ENCODE measurements at regions not wholly inside any gene's neighbourhood (a gene's known extent, or its start where the extent isn't known, plus 50 kb on each side); places are given as distances from the start of the nearest gene placed in this dataset.
"Not testable (repeated sequence)": the region's sequence is repeated elsewhere in the genome, so short reads cannot be mapped to it uniquely, and the experiment has no call there.

DNA sequence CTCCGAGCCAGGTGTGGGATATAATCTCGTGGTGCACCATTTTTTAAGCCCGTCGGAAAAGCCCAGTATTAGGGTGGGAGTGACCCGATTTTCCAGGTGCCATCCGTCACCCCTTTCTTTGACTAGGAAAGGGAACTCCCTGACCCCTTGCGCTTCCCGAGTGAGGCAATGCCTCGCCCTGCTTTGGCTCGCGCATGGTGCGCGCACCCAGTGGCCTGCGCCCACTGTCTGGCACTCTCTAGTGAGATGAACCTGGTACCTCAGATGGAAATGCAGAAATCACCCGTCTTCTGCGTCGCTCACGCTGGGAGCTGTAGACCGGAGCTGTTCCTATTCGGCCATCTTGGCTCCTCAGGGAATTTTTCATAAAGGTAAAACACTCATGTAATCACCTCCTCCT lies 63.9 kb downstream of the RWDD3 start:
- H3K9me3 ChIP-seq (ENCODE audit: control insufficient read depth in 3 of 3, low read length in 3 of 3); H3K4me1 ChIP-seq (ENCODE audit: control insufficient read depth in 3 of 3, insufficient read depth in 3 of 3, low read length in 3 of 3); H3K27ac ChIP-seq (ENCODE audit: low read depth, low read length); H3K4me3 ChIP-seq (ENCODE audit: low read length in 3 of 3); H3K36me3 ChIP-seq (ENCODE audit: control insufficient read depth in 3 of 3, insufficient read depth in 3 of 3, low read length in 3 of 3); H3K27me3 ChIP-seq (ENCODE audit: control insufficient read depth in 3 of 3, insufficient read depth in 3 of 3, low read length in 3 of 3); H3K9ac ChIP-seq (ENCODE audit: low read depth in 1 of 3, low read length in 3 of 3): not testable (repeated sequence)

DNA sequence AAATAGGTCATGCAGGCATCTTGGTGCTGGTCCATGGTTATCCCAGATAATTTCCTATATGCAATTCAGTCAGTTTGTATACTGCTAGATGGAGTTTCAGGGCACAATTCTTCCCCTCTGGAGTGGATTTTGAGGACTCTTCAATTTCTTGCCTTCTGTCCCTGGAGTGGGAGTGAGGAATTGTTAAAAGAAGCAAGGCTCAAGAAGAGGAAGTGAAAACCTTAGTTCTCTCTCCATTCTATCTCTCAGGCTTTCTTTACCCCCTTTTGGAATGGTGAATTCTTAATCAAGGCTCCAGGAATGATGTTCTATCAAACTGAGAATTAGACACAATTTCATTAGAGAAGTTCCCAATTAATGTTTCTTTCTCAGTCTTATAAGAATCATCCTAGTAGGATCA lies 67.1 kb downstream of the RWDD3 start:
- Histone ChIP-seq H3K9ac (ENCODE audit: low read depth in 1 of 3, low read length in 3 of 3) (no peak overlapping the region), H3K27ac (ENCODE audit: low read depth, low read length) (no peak overlapping the region)

DNA sequence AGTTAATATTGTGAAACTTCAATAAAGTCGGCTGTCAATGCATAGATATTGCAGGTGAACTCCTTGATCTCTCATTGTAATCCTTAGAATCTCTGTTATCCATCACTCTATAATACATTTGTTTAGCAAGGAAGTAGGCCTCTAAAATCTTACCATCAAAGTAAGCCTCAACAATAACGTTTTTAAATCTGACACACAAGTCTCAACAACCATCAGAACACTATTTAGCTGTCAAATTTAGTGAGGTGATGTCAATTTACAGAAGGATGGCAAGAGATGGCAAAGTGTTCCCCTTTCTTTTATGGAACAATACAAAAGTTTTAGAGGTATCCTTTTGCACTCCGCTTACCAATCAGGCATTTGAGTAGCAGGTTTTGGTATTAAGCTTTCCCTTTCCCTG lies 67.6 kb downstream of the RWDD3 start:
- H3K27ac ChIP-seq (ENCODE audit: low read depth, low read length) = no peak overlapping the region
- no peaks in the 10 kb centered on the region for H3K9me3 ChIP-seq (ENCODE audit: control insufficient read depth in 3 of 3, low read length in 3 of 3)
- H3K4me3 ChIP-seq (ENCODE audit: low read length in 3 of 3) = no peak overlapping the region
- no peaks in the 10 kb centered on the region for H3K27me3 ChIP-seq (ENCODE audit: control insufficient read depth in 3 of 3, insufficient read depth in 3 of 3, low read length in 3 of 3)
- H3K4me1 ChIP-seq (ENCODE audit: control insufficient read depth in 3 of 3, insufficient read depth in 3 of 3, low read length in 3 of 3) = no peaks in the 10 kb centered on the region
- H3K36me3 ChIP-seq (ENCODE audit: control insufficient read depth in 3 of 3, insufficient read depth in 3 of 3, low read length in 3 of 3) = no peaks in the 10 kb centered on the region
- no peak overlapping the region for H3K9ac ChIP-seq (ENCODE audit: low read depth in 1 of 3, low read length in 3 of 3)

More for the DNA sequence above, 67.1 kb downstream of the RWDD3 start:
- Histone ChIP-seq H3K4me3 (ENCODE audit: low read length in 3 of 3) (no peak overlapping the region), H3K9me3 (ENCODE audit: control insufficient read depth in 3 of 3, low read length in 3 of 3) (no peaks in the 10 kb centered on the region), H3K4me1 (ENCODE audit: control insufficient read depth in 3 of 3, insufficient read depth in 3 of 3, low read length in 3 of 3) (no peaks in the 10 kb centered on the region), H3K36me3 (ENCODE audit: control insufficient read depth in 3 of 3, insufficient read depth in 3 of 3, low read length in 3 of 3) (no peaks in the 10 kb centered on the region), H3K27me3 (ENCODE audit: control insufficient read depth in 3 of 3, insufficient read depth in 3 of 3, low read length in 3 of 3) (no peaks in the 10 kb centered on the region)

DNA sequence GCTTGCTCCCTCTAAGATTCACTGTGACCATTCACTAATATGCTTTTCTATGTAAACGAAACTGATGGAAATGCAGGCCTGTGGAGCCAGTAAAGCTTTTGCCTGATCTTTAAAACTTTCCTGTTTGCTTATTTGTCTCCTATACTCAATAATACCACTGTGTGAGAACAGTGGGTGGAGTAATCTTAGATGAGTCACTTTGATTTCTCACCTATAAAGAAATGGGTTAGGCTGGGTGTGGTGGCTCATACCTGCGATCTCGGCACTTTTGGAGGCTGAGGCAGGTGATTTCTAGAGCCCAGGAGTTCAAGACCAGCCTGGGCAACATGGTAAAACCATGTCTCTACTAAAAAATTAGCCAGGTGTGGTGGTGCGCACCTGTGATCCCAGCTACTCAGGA lies 70.8 kb downstream of the RWDD3 start:
- Histone ChIP-seq H3K4me1 (ENCODE audit: control insufficient read depth in 3 of 3, insufficient read depth in 3 of 3, low read length in 3 of 3) (no peaks in the 10 kb centered on the region), H3K9ac (ENCODE audit: low read depth in 1 of 3, low read length in 3 of 3) (no peak overlapping the region), H3K9me3 (ENCODE audit: control insufficient read depth in 3 of 3, low read length in 3 of 3) (no peaks in the 10 kb centered on the region), H3K27me3 (ENCODE audit: control insufficient read depth in 3 of 3, insufficient read depth in 3 of 3, low read length in 3 of 3) (peaks cover 0 to 2% (median 0%) of the 10 kb centered on the region in 3 donors), H3K27ac (ENCODE audit: low read depth, low read length) (no peak overlapping the region), H3K4me3 (ENCODE audit: low read length in 3 of 3) (no peak overlapping the region), H3K36me3 (ENCODE audit: control insufficient read depth in 3 of 3, insufficient read depth in 3 of 3, low read length in 3 of 3) (no peaks in the 10 kb centered on the region)

GRCh38 chr1:95308276-95309030 lies 74.4 kb downstream of the RWDD3 start:
- Histone ChIP-seq H3K9ac (ENCODE audit: low read depth in 1 of 3, low read length in 3 of 3) (no peak overlapping the region), H3K9me3 (ENCODE audit: control insufficient read depth in 3 of 3, low read length in 3 of 3) (no peaks in the 10 kb centered on the region), H3K27ac (ENCODE audit: low read depth, low read length) (no peak overlapping the region), H3K4me3 (ENCODE audit: low read length in 3 of 3) (no peak overlapping the region), H3K36me3 (ENCODE audit: control insufficient read depth in 3 of 3, insufficient read depth in 3 of 3, low read length in 3 of 3) (no peaks in the 10 kb centered on the region), H3K27me3 (ENCODE audit: control insufficient read depth in 3 of 3, insufficient read depth in 3 of 3, low read length in 3 of 3) (peaks cover 0 to 8% (median 0%) of the 10 kb centered on the region in 3 donors), H3K4me1 (ENCODE audit: control insufficient read depth in 3 of 3, insufficient read depth in 3 of 3, low read length in 3 of 3) (no peaks in the 10 kb centered on the region)

GRCh38 chr1:95309031-95309471 lies 75.0 kb downstream of the RWDD3 start:
- Histone ChIP-seq H3K4me1 (ENCODE audit: control insufficient read depth in 3 of 3, insufficient read depth in 3 of 3, low read length in 3 of 3) (no peaks in the 10 kb centered on the region), H3K9ac (ENCODE audit: low read depth in 1 of 3, low read length in 3 of 3) (no peak overlapping the region), H3K36me3 (ENCODE audit: control insufficient read depth in 3 of 3, insufficient read depth in 3 of 3, low read length in 3 of 3) (no peaks in the 10 kb centered on the region), H3K27ac (ENCODE audit: low read depth, low read length) (no peak overlapping the region), H3K27me3 (ENCODE audit: control insufficient read depth in 3 of 3, insufficient read depth in 3 of 3, low read length in 3 of 3) (peaks cover 0 to 8% (median 0%) of the 10 kb centered on the region in 3 donors), H3K9me3 (ENCODE audit: control insufficient read depth in 3 of 3, low read length in 3 of 3) (no peaks in the 10 kb centered on the region), H3K4me3 (ENCODE audit: low read length in 3 of 3) (no peak overlapping the region)

- Histone ChIP-seq H3K36me3 (ENCODE audit: control insufficient read depth in 3 of 3, insufficient read depth in 3 of 3, low read length in 3 of 3) (no peaks in the 10 kb centered on the region), H3K4me1 (ENCODE audit: control insufficient read depth in 3 of 3, insufficient read depth in 3 of 3, low read length in 3 of 3) (no peaks in the 10 kb centered on the region), H3K27me3 (ENCODE audit: control insufficient read depth in 3 of 3, insufficient read depth in 3 of 3, low read length in 3 of 3) (peaks cover 0 to 8% (median 0%) of the 10 kb centered on the region in 3 donors), H3K9ac (ENCODE audit: low read depth in 1 of 3, low read length in 3 of 3) (peak overlapping the region in 1 of 3 donors; percentile 39), H3K27ac (ENCODE audit: low read depth, low read length) (no peak overlapping the region), H3K9me3 (ENCODE audit: control insufficient read depth in 3 of 3, low read length in 3 of 3) (no peaks in the 10 kb centered on the region), H3K4me3 (ENCODE audit: low read length in 3 of 3) (no peak overlapping the region)
Observed at GRCh38 chr1:95311014-95311413, 77.0 kb downstream of the RWDD3 start.

GRCh38 chr1:95311762-95312161 lies 77.8 kb downstream of the RWDD3 start:
- Histone ChIP-seq H3K27ac (ENCODE audit: low read depth, low read length) (no peak overlapping the region), H3K4me1 (ENCODE audit: control insufficient read depth in 3 of 3, insufficient read depth in 3 of 3, low read length in 3 of 3) (no peaks in the 10 kb centered on the region), H3K4me3 (ENCODE audit: low read length in 3 of 3) (no peak overlapping the region), H3K36me3 (ENCODE audit: control insufficient read depth in 3 of 3, insufficient read depth in 3 of 3, low read length in 3 of 3) (no peaks in the 10 kb centered on the region), H3K9me3 (ENCODE audit: control insufficient read depth in 3 of 3, low read length in 3 of 3) (no peaks in the 10 kb centered on the region), H3K9ac (ENCODE audit: low read depth in 1 of 3, low read length in 3 of 3) (no peak overlapping the region), H3K27me3 (ENCODE audit: control insufficient read depth in 3 of 3, insufficient read depth in 3 of 3, low read length in 3 of 3) (peaks cover 0 to 8% (median 0%) of the 10 kb centered on the region in 3 donors)

- no peak overlapping the region for H3K27ac ChIP-seq (ENCODE audit: low read depth, low read length)
- no peaks in the 10 kb centered on the region for H3K4me1 ChIP-seq (ENCODE audit: control insufficient read depth in 3 of 3, insufficient read depth in 3 of 3, low read length in 3 of 3)
- H3K4me3 ChIP-seq (ENCODE audit: low read length in 3 of 3) = no peak overlapping the region
- no peaks in the 10 kb centered on the region for H3K9me3 ChIP-seq (ENCODE audit: control insufficient read depth in 3 of 3, low read length in 3 of 3)
- peaks cover 0 to 8% (median 0%) of the 10 kb centered on the region in 3 donors for H3K27me3 ChIP-seq (ENCODE audit: control insufficient read depth in 3 of 3, insufficient read depth in 3 of 3, low read length in 3 of 3)
- no peak overlapping the region for H3K9ac ChIP-seq (ENCODE audit: low read depth in 1 of 3, low read length in 3 of 3)
- H3K36me3 ChIP-seq (ENCODE audit: control insufficient read depth in 3 of 3, insufficient read depth in 3 of 3, low read length in 3 of 3) = no peaks in the 10 kb centered on the region
Observed at GRCh38 chr1:95312181-95312580, 78.2 kb downstream of the RWDD3 start.

DNA sequence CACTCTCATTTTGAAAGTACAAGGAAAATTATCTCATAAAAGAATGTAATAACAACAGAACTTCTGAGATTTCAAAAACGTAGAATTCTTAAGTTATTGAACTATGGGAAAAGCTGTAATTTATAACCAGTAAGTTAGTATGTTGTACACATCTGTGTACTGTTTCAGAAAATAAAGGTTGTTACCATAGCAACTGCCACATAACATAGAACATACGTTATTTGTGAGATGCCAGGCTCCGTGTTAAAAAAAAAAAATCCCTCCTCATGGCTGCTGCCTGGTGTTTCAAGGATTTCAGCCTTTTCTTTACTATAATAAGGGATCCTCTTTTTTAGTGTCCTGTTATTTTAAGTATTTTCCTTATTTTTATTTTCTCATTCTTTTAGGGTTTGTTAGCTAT lies 79.5 kb downstream of the RWDD3 start:
- Histone ChIP-seq H3K9me3 (ENCODE audit: control insufficient read depth in 3 of 3, low read length in 3 of 3) (no peaks in the 10 kb centered on the region), H3K36me3 (ENCODE audit: control insufficient read depth in 3 of 3, insufficient read depth in 3 of 3, low read length in 3 of 3) (no peaks in the 10 kb centered on the region), H3K4me1 (ENCODE audit: control insufficient read depth in 3 of 3, insufficient read depth in 3 of 3, low read length in 3 of 3) (no peaks in the 10 kb centered on the region), H3K9ac (ENCODE audit: low read depth in 1 of 3, low read length in 3 of 3) (no peak overlapping the region), H3K27me3 (ENCODE audit: control insufficient read depth in 3 of 3, insufficient read depth in 3 of 3, low read length in 3 of 3) (peaks cover 0 to 8% (median 0%) of the 10 kb centered on the region in 3 donors), H3K4me3 (ENCODE audit: low read length in 3 of 3) (no peak overlapping the region), H3K27ac (ENCODE audit: low read depth, low read length) (no peak overlapping the region)
